Fibroblast of lung (primary cell): ENCODE measurements at regions not wholly inside any gene's neighbourhood (a gene's known extent, or its start where the extent isn't known, plus 50 kb on each side); places are given as distances from the start of the nearest gene placed in this dataset.
A peak's percentile ranks its signal among the peaks of the same experiment; 100 is the strongest.

Experiments used
- DNase-seq, 2 donors: peaks; one replicate each; pipeline versions ENCODE4 v3.0.0 to v3.0.0-alpha.2; 2010; ENCODE audit warnings: low read depth in 2 of 2
- H2AFZ ChIP-seq: 2 replicates; pipeline ENCODE4 v1.5.1; 2012; ENCODE audit warnings: low read length, control low read depth, inconsistent platforms
- H3K27ac ChIP-seq: 2 replicates; pipeline ENCODE4 v1.5.1; 2011; ENCODE audit warnings: low read length, control low read depth; ENCODE audit not compliant: insufficient read depth
- H3K27me3 ChIP-seq: 2 replicates; pipeline ENCODE4 v1.5.1; 2011; ENCODE audit warnings: mild to moderate bottlenecking, low read length; ENCODE audit not compliant: control insufficient read depth, insufficient read depth
- H3K36me3 ChIP-seq: 2 replicates; pipeline ENCODE4 v1.5.1; 2011; ENCODE audit warnings: low read length; ENCODE audit not compliant: control insufficient read depth, insufficient read depth
- H3K4me1 ChIP-seq: 2 replicates; pipeline ENCODE4 v1.5.1; 2011; ENCODE audit warnings: low read length; ENCODE audit not compliant: control insufficient read depth, insufficient read depth; ENCODE audit errors: extremely low read depth
- H3K4me2 ChIP-seq: 2 replicates; pipeline ENCODE4 v1.5.1; 2011; ENCODE audit warnings: low read length, control low read depth; ENCODE audit not compliant: insufficient read depth; ENCODE audit errors: extremely low read depth
- H3K4me3 ChIP-seq, 4 experiments: fragments of 200-600 bp in 1 of 4; sonication (generic) in 1 of 4; replicated peaks in 1 of 4; 2 replicates each; pipeline ENCODE4 v1.5.1; 2011 to 2016; ENCODE audit warnings: low read length in 4 of 4, low read depth in 3 of 4, mild to moderate bottlenecking in 3 of 4, control low read depth in 2 of 4, inconsistent platforms in 1 of 4, mixed read lengths in 1 of 4; ENCODE audit not compliant: insufficient read depth in 1 of 4; ENCODE audit errors: control extremely low read depth in 1 of 4
- H3K79me2 ChIP-seq: 2 replicates; pipeline ENCODE4 v1.5.1; 2012; ENCODE audit warnings: mild to moderate bottlenecking, low read length, inconsistent platforms; ENCODE audit not compliant: control insufficient read depth, insufficient read depth
- H3K9ac ChIP-seq: 2 replicates; pipeline ENCODE4 v1.5.1; 2011; ENCODE audit warnings: mild to moderate bottlenecking, low read length, control low read depth; ENCODE audit not compliant: insufficient read depth
- H3K9me3 ChIP-seq: 2 replicates; pipeline ENCODE4 v1.5.1; 2012; ENCODE audit warnings: low read depth, low read length; ENCODE audit not compliant: control insufficient read depth, insufficient read depth
- H4K20me1 ChIP-seq: 2 replicates; pipeline ENCODE4 v1.5.1; 2011; ENCODE audit warnings: low read length; ENCODE audit not compliant: control insufficient read depth, insufficient read depth; ENCODE audit errors: extremely low read depth
- CTCF ChIP-seq, 2 donors: IDR thresholded peaks in 1 of 2; conservative IDR thresholded peaks in 1 of 2; 1 replicate in 1 of 2; 2 replicates in 1 of 2; pipeline ENCODE4 v1.5.1; 2011 to 2012; ENCODE audit warnings: low read length in 2 of 2, control low read depth in 1 of 2, inconsistent platforms in 1 of 2, low read depth in 1 of 2, mild to moderate bottlenecking in 1 of 2
- EZH2 ChIP-seq: IDR thresholded peaks from 2 replicates; pipeline ENCODE4 v1.5.1; 2012; ENCODE audit warnings: low read length, control low read depth, mild to moderate bottlenecking; ENCODE audit errors: missing control alignments

GRCh38 chr2:53150146-53150545 lies 617.5 kb upstream of the CHAC2 start:
- no peaks in the 10 kb centered on the region for H3K4me1 ChIP-seq
- H3K27me3 ChIP-seq: no peaks in the 10 kb centered on the region
- no peaks in the 10 kb centered on the region for H3K79me2 ChIP-seq
- no peaks in the 10 kb centered on the region for H4K20me1 ChIP-seq
- H3K9ac ChIP-seq: no peak overlapping the region
- no peak for DNase-seq
- TF ChIP-seq EZH2: no peak
- no peak overlapping the region for H3K4me2 ChIP-seq
- no peaks in the 10 kb centered on the region for H3K36me3 ChIP-seq
- no peak overlapping the region for H3K4me3 ChIP-seq
- no peaks in the 10 kb centered on the region for H3K9me3 ChIP-seq
- H3K27ac ChIP-seq: no peak overlapping the region
- H2AFZ ChIP-seq: no peak overlapping the region

GRCh38 chr2:53148221-53148620 lies 619.4 kb upstream of the CHAC2 start:
- Histone ChIP-seq H2AFZ (no peak overlapping the region), H3K27ac (no peak overlapping the region), H4K20me1 (no peaks in the 10 kb centered on the region), H3K4me1 (no peaks in the 10 kb centered on the region), H3K36me3 (no peaks in the 10 kb centered on the region), H3K27me3 (no peaks in the 10 kb centered on the region), H3K9me3 (no peaks in the 10 kb centered on the region), H3K4me2 (no peak overlapping the region), H3K4me3 (no peak overlapping the region), H3K79me2 (no peaks in the 10 kb centered on the region), H3K9ac (no peak overlapping the region)
- no peak for TF ChIP-seq EZH2
- TF ChIP-seq CTCF (conservative IDR thresholded peaks at IDR 0.05 in 1 of 2, IDR thresholded peaks at IDR 0.05 in 1 of 2; ENCODE audit: low read depth in 1 of 2, low read length in 2 of 2): no peak
- no peak for DNase-seq

- no peak overlapping the region for H3K9ac ChIP-seq
- H3K4me3 ChIP-seq: no peak overlapping the region
- no peaks in the 10 kb centered on the region for H3K9me3 ChIP-seq
- H3K79me2 ChIP-seq: no peaks in the 10 kb centered on the region
- H2AFZ ChIP-seq: no peak overlapping the region
- peak; percentile 18 to 84 for DNase-seq
- no peaks in the 10 kb centered on the region for H3K36me3 ChIP-seq
- H3K4me2 ChIP-seq: no peak overlapping the region
- no peaks in the 10 kb centered on the region for H4K20me1 ChIP-seq
- no peaks in the 10 kb centered on the region for H3K27me3 ChIP-seq
- H3K27ac ChIP-seq: no peak overlapping the region
- TF ChIP-seq CTCF (conservative IDR thresholded peaks at IDR 0.05 in 1 of 2, IDR thresholded peaks at IDR 0.05 in 1 of 2; ENCODE audit: low read depth in 1 of 2, low read length in 2 of 2) (no peak), EZH2 (no peak)
- H3K4me1 ChIP-seq: peaks cover 3% of the 10 kb centered on the region
Observed at GRCh38 chr2:53131416-53131815, 636.2 kb upstream of the CHAC2 start.
